ENCODE measurements at regions not wholly inside any gene's neighbourhood (a gene's known extent, or its start where the extent isn't known, plus 50 kb on each side); places are given as distances from the start of the nearest gene placed in this dataset.

- TF ChIP-seq CTCF (IDR thresholded peaks at IDR 0.05) (no peak), POLR2A (IDR thresholded peaks at IDR 0.05) (no peak)
These were observed 60.6 kb upstream of the KDM7A start for GRCh38 chr7:140237390-140237789.
